Raji (cell line): ENCODE measurements at regions not wholly inside any gene's neighbourhood (a gene's known extent, or its start where the extent isn't known, plus 50 kb on each side); places are given as distances from the start of the nearest gene placed in this dataset.

Experiments used
- POLR2A ChIP-seq: IDR thresholded peaks from 2 replicates; pipeline ENCODE4 v1.6.1; 2011; ENCODE audit warnings: low read depth, low read length, control low read depth; ENCODE audit not compliant: insufficient read depth

DNA sequence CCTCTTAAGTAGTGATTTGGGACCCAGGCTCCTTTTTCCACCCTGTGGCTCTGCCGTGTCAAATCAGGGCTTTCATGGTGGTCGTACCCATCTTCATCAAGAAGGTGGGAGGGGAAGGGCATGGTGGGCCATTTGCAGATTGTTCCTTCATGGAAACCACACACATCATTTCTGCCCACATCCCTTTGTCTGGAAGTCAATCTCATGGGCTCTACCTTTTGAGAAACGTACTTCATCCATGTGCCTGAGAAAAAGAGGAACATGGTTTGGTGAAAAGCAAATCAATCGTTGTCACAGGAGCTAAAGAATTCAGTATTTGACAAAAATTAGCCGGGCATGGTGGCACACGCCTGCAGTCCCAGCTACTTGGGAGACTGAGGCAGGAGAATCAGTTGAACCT is 233.4 kb downstream of the FOXO1 start:
- no peak for TF ChIP-seq POLR2A

DNA sequence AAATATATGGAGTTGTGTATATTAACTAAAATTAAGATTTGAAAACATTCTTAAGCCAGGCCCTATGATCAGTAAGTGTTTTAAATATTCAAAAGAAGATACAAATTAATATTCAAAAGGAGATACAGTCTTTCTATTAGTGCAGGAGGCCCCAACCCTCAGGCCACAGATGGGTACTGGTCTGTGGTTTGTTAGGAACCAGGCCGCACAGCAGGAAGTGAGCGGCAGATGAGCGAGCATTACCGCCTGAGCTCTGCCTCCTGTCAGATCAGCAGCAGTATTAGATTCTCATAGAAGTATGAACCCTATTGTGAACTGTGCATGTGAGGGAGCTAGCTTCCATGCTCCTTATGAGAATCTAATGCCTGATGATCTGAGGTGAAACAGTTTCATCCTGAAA is 232.9 kb downstream of the FOXO1 start:
- TF ChIP-seq POLR2A: peak; percentile 54; the same call in 1 of the 2 replicates

DNA sequence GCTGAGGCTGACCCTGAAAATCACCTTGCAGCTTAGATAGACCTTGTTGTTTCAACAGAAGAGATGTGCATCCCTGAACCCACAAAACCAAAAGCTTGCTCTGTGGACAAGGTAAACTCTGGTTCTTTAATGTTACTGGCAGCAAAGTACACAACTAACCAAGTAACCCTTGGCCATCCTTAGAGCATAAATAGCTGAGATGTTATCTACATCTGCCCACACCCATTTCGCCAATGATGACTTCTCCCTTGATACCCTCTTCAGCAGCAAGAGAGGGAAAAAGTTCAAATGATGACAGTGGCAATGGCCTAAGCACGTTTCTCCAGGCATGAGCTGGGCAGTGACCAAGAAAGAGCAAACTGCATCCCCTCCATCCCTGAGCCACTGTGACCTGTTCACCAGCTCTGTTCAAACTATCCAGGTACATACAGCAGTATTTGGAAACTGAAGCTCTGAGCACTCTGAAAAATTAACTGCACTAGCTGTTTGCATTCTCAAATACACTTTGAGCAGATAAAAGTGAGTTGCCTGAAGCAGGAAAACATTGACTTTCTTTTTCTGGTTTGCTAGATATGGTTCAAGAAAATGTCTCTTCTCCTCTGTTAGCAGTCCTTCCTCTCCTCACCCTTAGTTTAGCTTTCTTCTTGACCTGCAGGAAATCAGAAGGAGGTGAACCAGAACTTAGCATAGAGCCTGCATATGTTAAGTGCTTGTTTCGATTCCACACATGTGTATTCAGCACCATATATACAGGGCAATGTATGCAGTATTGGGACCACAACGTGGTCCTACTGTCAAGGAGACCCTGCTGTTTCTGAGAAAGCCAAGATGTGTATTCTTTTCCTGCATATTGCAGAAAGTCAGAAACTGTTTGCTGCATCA is 231.7 kb downstream of the FOXO1 start:
- TF ChIP-seq POLR2A: no peak

- TF ChIP-seq POLR2A: no peak
These were observed 228.3 kb downstream of the FOXO1 start for GRCh38 chr13:40438022-40438680.

GRCh38 chr13:40438999-40439797 is 227.2 kb downstream of the FOXO1 start:
- no peak for TF ChIP-seq POLR2A

DNA sequence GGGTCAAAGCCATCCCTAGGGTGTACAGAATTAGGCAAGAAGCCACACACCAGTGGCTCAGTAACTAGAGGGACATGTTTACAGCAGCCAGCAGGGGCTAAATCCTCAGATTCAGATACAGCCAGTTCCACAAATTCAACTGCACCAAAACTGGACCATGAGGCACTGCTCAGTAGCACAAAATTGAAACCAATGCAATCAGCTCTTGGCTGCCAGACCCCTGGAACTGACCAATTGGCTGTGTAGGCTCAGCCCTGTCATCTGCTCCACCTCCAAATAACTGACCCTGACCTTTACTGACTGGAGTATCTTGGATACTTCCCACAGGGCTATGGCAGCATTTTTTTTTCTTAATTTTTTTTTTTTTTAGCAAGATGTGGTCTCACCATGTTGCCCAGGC is 226.5 kb downstream of the FOXO1 start:
- TF ChIP-seq POLR2A: no peak

DNA sequence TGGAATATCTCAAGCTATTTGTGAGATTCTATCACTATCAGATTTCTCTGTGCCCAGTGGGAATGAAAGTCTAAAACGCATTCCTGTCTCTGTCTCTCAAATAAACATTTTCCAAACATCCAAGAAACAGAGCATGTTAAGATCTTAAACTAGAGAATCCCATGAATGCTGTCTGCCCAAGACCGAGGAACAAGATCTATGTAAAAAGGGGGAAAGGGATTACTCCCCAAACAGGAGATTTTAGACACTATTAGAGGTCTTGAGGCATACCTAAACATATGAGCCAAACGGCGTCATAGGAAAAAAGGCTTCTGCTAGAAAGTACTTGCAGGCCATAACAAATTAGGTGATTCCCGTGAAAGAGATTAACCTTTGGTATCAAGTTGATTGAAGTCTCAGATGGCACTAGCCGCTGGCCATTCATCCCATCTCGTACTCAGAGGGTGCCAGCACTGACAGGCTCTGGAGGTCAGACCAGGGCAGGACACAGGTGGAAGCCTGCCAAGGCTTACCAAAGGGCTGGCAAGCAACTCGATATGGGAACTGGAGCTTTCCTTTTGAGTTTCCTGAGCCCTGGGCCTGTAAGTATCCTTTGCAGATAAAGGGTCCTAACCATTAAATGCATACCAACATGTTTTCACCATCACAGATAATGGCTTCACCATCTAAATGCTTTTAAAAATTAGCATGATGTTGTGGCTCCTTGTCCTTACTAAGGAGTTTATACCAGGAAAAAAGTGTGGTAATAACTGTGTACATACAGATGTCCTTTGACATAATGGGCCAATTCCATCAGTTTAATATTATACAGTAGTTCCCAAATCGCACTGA is 225.2 kb downstream of the FOXO1 start:
- no peak for TF ChIP-seq POLR2A

DNA sequence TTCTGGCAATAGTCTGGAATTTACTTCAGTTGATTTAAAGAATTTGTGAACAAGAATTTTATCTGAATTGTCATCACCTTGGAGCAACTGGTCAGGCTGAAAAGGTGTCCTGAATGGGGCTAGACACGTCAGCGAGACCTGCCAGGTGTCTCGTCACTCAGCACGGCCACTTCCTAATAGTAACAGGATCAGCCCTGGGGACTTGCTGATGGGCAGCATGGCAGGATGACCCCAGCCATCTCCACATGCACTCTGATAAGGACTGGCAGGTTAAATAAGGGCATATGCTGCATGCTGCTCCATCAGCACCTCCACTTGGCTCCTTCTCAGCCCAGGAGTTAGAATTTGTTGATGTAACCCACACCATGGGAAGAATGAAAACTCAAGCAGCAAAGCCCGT is 224.2 kb downstream of the FOXO1 start:
- no peak for TF ChIP-seq POLR2A

GRCh38 chr13:40442826-40443225 is 223.6 kb downstream of the FOXO1 start:
- TF ChIP-seq POLR2A: no peak

GRCh38 chr13:40444241-40444640 is 222.2 kb downstream of the FOXO1 start:
- no peak for TF ChIP-seq POLR2A

GRCh38 chr13:40445557-40445990 is 220.9 kb downstream of the FOXO1 start:
- TF ChIP-seq POLR2A: 0 out of 2 replicates have a peak, but pooled peaks have one; percentile 22

DNA sequence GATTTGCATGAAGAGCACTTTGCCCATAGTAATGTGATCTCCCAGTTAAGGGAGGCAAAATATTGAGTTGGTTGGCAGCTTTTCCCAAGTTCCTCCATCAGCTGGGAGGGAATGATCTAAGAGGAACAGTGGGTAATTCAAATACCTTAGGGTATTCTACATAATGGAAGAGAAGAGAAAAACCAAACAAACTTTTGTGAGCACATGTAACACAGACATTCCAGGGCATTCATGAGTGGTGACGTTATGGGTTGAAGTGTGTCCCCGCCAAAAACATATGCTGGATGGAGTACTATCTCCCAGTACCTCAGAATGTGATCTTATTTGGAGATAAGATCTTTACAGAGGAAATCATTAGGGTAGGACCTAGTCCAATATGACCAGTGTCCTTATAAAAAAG is 220.1 kb downstream of the FOXO1 start:
- no peak for TF ChIP-seq POLR2A

- TF ChIP-seq POLR2A: no peak
These were observed 218.6 kb downstream of the FOXO1 start for GRCh38 chr13:40447857-40448256.

GRCh38 chr13:40452038-40452666 is 214.3 kb downstream of the FOXO1 start:
- TF ChIP-seq POLR2A: no peak
